ENCODE measurements at regions not wholly inside any gene's neighbourhood (a gene's known extent, or its start where the extent isn't known, plus 50 kb on each side); places are given as distances from the start of the nearest gene placed in this dataset.

DNA sequence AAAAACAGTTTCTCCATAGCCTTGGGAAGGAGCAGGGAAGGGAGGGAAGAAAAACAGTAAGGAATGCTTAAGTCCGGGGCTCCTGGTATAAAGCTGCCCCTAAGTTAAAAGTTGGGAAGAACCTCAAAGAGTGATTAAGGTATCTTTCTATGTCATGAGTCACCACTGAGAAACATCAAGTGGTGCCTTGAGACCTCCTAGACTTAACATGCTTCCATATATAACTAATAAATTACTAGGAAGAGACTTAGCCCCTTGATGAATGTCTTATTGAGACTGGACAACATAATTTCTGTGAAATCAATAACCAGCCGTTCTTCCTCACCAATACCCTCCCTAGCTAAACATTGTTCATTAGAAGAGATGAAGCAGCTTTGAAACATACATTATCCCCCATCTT lies 121.8 kb upstream of the SLC44A3 start:
- TF ChIP-seq, protein P1, sequence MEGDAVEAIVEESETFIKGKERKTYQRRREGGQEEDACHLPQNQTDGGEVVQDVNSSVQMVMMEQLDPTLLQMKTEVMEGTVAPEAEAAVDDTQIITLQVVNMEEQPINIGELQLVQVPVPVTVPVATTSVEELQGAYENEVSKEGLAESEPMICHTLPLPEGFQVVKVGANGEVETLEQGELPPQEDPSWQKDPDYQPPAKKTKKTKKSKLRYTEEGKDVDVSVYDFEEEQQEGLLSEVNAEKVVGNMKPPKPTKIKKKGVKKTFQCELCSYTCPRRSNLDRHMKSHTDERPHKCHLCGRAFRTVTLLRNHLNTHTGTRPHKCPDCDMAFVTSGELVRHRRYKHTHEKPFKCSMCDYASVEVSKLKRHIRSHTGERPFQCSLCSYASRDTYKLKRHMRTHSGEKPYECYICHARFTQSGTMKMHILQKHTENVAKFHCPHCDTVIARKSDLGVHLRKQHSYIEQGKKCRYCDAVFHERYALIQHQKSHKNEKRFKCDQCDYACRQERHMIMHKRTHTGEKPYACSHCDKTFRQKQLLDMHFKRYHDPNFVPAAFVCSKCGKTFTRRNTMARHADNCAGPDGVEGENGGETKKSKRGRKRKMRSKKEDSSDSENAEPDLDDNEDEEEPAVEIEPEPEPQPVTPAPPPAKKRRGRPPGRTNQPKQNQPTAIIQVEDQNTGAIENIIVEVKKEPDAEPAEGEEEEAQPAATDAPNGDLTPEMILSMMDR (IDR thresholded peaks at IDR 0.05), result no peak
- TF ChIP-seq POLR2A (IDR thresholded peaks at IDR 0.05), result no peak
